GM21390 (cell line): ENCODE measurements at regions not wholly inside any gene's neighbourhood (a gene's known extent, or its start where the extent isn't known, plus 50 kb on each side); places are given as distances from the start of the nearest gene placed in this dataset.
"Not testable (repeated sequence)": the region's sequence is repeated elsewhere in the genome, so short reads cannot be mapped to it uniquely, and the experiment has no call there.

Experiments used
- ATAC-seq: cut with Tn5 transposase; IDR thresholded peaks from one replicate; pipeline ENCODE4 v1.9.1; 2021; ENCODE audit not compliant: unreplicated experiment

DNA sequence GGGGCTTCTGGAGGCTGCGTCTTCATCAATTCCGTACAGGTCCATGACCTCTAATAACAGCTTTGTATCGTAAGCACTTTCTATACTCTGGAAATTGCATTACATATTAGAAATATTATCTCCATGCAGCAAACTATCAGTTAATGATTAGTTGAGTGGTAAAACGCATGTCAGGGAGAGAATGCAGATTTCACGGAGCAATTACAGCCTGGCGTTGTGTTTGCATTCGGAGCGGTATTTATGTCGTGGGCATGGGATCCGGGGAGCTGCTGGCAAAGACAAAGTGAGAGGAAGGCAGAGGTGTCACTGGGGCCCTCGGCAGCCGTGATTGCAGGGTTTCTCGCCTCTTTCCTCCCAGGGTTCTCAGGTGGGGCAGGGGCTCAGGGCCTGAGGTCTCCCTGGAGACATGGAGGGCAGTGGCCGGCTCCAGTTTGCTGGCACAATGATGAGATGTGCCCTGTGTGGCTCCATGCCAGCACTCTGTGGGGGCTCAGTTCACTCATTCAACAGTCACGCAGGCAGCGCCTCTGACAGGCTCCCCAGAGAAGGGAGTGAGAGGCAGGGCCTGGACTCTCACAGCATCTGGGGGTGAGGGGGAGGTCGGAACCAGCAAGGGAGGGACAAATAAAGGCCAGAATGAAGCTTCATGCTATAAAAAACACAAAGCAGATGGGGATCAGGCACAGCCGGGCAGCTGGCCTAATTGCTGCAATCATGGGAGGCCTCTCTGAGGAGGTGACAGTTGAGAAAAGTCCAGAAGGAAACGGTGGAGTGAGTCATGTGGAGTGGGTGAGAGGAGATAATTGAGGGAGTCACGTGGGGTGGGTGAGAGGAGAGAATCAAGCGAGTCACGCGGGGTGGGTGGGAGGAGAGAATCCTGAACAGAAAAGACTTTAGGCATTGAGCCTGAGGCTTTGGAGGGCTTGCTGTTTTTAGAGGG is 1002.7 kb downstream of the BRD1 start:
- ATAC-seq: no peak

DNA sequence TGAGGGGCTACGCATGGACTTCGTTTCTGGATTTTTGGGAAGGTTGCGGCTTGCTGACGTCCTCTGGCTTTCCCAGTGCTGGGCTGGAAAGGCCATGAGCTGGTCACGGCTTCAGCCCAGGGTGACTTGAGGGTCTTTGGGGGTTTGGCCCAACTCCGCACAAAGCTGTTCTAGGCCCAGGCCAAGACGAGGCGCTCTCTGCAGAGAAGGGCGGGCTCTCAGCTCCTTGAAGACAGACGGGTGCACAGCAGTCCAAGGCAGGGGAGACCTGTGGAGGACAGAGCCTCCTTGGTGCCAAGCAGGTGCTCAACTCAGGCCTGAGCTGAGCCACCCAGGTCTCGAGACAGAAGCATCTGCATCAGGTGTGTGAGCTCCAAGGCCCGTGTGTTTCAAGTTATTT is 1003.7 kb downstream of the BRD1 start:
- no peak for ATAC-seq

DNA sequence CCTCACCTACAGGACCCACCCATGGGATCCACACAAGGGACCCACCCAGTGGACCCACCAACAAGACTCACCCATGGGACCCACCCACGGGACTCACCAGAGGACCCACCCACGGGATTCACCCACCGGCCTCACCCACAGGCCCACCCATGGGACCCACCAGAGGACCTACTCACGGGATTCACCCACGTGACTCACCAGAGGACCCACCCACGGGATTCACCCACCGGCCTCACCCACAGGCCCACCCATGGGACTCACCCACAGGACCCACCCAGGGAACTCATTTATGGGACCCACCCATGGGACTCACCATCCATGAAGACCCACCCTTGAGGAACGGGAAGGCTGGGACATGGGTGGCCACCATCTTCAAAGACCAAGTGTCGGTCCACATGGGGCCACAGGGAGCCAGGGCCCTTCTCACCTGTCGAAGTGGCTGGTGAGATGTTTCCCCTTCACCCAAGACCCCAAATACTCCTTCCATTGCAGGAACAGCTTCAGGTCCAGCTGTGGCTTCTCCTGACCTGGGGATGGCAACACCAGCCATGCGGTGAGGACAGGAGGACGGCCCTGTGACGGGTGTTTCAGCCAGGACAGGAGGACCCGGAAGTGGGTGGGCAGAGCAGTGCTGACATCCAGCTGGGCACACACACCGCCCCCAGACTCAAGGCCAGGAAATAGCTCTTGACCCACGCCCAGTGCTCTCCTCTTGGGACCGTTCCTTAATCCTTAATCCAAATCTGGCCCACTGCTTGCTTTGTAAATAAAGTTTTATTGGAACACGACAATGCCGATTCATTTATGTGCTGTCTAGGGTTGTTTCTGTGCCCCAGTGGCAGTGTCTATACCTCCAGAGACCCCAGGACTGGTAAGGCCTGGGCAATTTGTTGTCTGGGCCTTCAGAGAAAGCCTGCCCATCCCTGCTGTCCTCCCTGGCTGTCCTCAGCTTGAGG is 1005.1 kb downstream of the BRD1 start:
- no peak for ATAC-seq

- no peak for ATAC-seq
These were observed 1005.9 kb downstream of the BRD1 start for GRCh38 chr22:48821727-48822126.

DNA sequence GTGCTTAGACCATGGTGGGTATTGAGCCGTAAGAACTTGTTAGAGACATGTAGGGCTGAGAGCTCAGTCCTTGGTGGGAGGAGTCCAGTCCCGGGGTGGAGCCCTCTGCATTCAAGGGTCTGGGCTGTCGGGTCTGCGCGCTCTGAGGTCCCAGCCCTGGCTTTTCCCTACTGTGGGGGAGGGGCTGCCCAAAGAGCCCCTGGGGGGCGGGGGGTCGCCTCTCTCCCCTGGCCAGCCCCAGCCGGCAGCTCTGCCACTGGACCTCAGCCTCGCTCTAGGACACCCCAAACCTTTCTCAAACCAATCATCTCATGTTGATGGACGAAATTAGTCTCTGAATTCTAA is 1006.4 kb downstream of the BRD1 start:
- no peak for ATAC-seq

GRCh38 chr22:48820481-48821345 is 1007.0 kb downstream of the BRD1 start:
- no peak for ATAC-seq

DNA sequence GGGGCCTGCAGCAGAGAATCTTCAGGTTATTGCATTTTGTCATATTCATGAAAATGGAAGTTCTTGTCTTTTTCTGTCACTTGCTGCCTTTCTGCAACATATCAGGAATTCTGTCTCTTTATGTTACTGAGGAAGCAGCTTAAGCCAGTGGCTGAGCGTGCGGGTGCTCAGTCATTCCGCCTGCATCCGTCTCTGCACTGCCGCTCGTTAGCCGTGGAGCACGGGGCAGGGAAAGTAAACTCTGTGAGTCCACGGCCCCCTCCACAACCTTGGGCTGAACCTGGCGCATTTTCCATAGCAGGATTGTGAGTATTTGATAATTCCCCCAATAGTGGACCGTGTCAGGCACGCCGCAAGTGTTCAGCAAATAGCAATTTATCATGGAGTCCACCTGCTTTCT is 1007.7 kb downstream of the BRD1 start:
- no peak for ATAC-seq

- no peak for ATAC-seq
These were observed 1008.4 kb downstream of the BRD1 start for GRCh38 chr22:48819232-48819631.

- not testable (repeated sequence) for ATAC-seq
These were observed 1010.2 kb downstream of the BRD1 start for GRCh38 chr22:48817491-48817890.

DNA sequence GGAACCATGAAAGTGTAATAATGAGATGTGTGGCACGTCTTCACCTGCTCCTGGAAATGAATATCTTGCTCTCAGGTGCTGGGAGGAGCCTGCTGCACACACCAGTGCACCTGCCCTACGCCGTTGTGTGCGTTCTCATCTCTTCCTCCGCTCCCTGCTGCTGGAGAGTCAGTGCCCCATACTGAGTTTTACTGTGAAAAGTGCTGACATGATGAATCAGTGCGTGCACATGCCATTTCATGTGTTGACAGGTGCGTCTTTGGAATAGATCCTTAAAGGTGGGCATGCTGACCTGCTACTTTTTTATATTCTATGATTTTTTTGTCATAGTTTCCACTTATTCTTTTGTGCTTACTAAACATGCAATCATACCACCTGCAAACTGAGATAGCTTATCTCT is 1015.8 kb downstream of the BRD1 start:
- no peak for ATAC-seq

DNA sequence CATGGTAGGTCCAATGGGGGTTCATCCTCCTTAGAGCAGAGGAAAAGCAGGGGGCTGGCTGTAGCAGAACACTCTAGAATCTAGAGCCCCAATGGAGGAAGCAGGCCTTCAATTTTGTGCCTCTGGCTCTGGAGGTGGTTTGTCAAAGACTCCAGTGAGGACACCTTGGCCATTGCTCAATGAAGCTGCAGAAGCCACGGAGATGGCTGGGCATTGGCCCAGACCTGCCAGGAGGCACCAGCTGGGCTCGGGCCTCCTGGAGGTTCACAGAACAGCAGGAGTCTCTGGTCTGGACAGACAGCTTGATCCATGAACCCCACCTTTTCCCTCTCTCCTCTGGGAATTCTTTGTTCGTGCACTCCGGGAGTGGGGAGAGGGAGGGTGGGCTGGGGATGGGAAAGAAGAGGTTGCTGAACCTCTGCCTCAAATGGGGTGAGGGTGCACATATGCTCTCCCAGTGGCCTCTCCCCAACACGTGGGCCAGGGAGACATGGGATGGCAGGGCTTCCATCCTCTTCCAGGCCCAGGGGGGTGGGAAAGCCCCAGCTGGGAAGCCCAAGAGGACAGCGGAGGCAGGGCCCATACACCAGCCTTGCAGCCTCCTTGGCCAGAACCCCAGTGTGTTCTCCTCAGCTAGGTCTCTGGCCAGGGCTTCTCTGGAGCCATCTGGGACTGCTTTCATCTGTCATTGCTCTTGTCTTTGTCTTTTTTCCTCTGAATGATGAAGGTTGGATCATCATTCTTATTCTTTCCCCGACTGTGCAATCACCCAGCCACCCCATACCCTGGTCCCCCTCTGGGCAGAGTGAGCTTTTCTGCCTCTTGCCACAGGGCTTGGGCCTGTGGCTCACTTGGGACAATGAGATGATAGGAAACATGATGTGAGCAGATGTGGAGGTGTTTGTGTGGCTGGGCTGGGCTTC is 1019.4 kb downstream of the BRD1 start:
- no peak for ATAC-seq

- no peak for ATAC-seq
These were observed 1020.5 kb downstream of the BRD1 start for GRCh38 chr22:48807155-48807554.

DNA sequence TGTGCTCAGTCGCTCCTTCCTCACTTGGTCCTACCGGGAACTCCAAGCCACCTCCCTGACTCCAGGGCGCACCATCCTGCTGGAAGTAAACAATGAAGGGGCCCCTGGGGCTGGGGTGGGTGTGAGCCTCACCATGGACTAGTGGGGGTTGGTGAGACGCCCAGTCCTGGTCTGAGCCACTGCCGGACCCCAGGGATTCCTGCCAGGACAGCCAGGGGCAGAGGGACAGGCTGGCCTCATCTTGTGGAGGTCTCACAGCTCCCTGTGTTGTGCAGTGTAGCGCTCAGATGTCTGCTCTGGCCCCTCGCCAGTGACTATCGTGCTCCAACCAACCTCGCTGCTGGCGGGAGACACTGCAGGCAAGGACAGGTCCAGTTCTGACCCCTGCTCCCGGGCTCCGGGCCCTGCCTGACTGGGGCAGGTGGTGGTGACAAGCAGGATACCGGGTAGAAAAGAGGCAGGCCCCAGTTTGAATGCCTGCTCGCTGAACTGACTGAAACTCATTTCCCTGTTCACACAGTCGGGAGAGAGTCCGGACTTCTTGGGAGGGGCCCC is 1021.4 kb downstream of the BRD1 start:
- ATAC-seq: no peak

- no peak for ATAC-seq
These were observed 1022.2 kb downstream of the BRD1 start for GRCh38 chr22:48805516-48805915.

DNA sequence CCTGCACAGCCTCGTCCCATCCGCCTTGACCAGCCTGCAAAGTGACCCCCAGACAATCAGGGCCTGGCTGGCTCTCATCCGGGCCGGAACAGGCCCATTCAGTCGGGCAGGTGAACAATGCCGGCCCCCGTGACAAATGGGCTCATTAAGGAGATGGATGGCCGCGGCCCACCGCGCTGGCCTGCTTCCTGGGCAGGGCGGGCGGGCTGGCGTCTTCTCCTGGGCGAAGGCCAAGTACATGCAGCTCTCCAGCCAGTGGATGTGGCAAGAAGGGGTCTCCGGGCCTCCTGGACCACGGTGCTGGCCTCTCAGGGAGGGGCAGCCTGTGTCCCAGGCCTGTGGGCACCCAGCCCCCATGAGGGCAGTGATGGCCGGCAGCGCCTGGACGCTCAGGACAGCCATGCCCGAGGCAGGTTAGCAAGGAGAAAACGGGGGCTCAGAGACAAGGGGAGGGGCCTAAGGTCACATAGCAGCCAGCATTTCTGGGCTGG is 1022.8 kb downstream of the BRD1 start:
- no peak for ATAC-seq

DNA sequence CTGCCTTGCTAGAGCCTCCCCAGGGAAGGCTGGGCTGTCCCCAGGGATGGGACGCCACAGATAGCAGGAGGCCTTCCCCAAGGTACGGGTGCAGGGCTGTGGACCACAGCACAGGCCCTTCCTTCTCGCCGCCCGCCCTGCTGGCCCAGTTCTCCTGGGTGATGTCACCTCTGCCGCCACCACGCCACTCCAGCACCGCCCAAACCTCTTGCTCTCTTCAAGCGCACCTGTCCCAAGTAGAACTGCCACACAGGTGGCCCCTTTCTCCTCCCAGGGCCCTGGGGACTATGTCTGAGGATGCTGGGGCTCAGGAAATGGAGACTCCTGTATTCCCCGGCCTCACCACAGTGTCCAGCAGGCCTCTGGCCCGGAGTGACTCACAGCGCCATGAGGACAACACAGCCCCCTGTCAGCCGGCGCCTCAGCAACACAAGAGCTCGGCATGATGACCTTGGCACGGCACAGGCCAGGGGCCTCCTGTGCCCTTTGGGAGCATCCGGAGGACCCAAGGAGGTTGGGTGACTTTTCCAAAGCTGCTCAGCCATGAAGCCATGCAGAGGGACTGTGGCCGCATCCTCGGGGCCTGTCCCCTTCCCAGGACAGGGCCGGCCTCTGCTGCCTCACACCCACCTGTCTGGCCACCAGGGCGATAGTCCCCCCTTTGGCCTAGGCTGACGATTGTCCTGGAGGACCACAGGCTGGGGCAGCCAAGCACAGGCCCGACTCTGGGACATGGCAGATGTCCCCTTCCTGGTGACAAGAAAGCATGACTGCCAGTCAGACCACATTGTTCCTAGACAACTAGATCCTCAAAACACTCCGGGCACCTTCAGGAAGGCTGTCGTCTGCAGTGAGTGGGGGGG is 1023.5 kb downstream of the BRD1 start:
- no peak for ATAC-seq

GRCh38 chr22:48803171-48803947 is 1024.3 kb downstream of the BRD1 start:
- ATAC-seq: no peak

DNA sequence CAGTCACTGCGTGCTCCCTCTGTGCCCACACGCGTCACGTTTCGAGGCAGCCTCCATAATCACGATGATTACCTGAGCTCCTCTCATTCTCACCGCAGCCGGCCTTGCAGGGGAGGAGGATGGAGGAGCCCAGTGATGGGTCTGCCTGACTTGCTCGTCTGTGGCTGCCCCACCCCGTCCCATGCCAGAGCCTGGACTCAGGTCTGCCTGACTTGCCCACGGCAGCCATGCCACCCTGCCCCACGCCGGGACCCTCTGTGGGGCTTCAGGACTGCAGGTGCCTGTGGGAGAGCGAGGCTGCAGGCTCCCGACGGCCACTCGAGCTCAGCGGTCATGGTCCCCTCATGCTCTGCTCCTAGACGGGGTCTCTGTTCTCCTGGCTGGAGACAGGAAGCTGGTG is 1025.1 kb downstream of the BRD1 start:
- ATAC-seq: no peak
